ENCODE measurements at regions not wholly inside any gene's neighbourhood (a gene's known extent, or its start where the extent isn't known, plus 50 kb on each side); places are given as distances from the start of the nearest gene placed in this dataset.

GRCh38 chr11:79922641-79923040 is 481.8 kb upstream of the TENM4 start:
- TF ChIP-seq TARDBP (IDR thresholded peaks at IDR 0.05) (no peak), CTBP1 (IDR thresholded peaks at IDR 0.05; ENCODE audit: borderline replicate concordance) (no peak), ZNF384 (IDR thresholded peaks at IDR 0.05) (no peak)
